ENCODE measurements at regions not wholly inside any gene's neighbourhood (a gene's known extent, or its start where the extent isn't known, plus 50 kb on each side); places are given as distances from the start of the nearest gene placed in this dataset.
A peak's percentile ranks its signal among the peaks of the same experiment; 100 is the strongest.

DNA sequence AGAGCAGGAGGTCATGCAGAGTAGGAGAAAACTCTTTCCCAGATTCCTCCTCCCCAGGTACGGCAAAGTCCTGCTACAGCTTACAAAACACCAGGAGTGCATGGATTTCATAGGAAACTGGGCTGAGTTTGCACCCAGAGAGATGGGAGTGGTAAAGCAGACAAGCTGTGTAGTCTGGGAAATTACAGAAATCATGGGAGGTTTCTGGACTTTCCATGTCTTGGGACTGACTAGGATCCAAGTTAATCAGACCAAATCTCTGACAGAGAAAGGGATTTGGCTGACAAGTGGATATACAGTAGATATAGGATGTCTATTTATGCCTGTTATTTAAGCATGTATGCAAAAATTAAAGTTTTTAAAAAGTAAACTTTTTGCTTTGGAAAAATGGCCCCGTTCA is 205.4 kb upstream of the ACVR2A start:
- no peak for DNase-seq (ENCODE audit: low spot score)
- Mint-ChIP-seq H3K36me3 (ENCODE audit: low read depth) (no peaks in the 10 kb centered on the region), H3K9me3 (no peaks in the 10 kb centered on the region), H3K4me3 (ENCODE audit: low read depth) (no peak overlapping the region), H3K27me3 (ENCODE audit: low read depth) (peaks cover 2% of the 10 kb centered on the region), H3K4me1 (ENCODE audit: low read depth) (peaks cover 10% of the 10 kb centered on the region), H3K27ac (no peak overlapping the region)
- intact Hi-C loops (cut with micrococcal nuclease): no loop called here

DNA sequence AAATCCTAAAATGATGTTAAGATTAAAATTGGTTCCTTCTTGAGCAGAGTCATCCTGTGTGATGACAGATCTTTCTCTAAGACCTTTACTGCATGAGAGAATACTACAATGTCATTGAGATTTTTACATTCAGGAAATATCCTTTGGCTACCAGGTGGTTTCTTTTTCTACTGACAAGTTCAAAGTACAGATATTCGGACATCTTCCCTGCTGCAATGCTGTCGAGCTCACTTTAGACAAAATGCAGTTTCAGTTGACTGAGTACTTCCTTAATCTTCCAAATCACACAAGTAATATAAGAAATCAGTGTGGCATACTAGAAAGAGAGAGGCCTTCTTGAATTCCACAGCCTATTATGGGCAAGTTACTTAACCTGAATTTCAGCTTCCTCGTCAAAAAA is 207.9 kb upstream of the ACVR2A start:
- Mint-ChIP-seq H3K4me1 (ENCODE audit: low read depth) (peaks cover 14% of the 10 kb centered on the region), H3K36me3 (ENCODE audit: low read depth) (no peaks in the 10 kb centered on the region), H3K4me3 (ENCODE audit: low read depth) (no peak overlapping the region), H3K27ac (no peak overlapping the region), H3K9me3 (no peaks in the 10 kb centered on the region), H3K27me3 (ENCODE audit: low read depth) (no peaks in the 10 kb centered on the region)
- no peak for DNase-seq (ENCODE audit: low spot score)
- intact Hi-C loops (cut with micrococcal nuclease): no loop called here

DNA sequence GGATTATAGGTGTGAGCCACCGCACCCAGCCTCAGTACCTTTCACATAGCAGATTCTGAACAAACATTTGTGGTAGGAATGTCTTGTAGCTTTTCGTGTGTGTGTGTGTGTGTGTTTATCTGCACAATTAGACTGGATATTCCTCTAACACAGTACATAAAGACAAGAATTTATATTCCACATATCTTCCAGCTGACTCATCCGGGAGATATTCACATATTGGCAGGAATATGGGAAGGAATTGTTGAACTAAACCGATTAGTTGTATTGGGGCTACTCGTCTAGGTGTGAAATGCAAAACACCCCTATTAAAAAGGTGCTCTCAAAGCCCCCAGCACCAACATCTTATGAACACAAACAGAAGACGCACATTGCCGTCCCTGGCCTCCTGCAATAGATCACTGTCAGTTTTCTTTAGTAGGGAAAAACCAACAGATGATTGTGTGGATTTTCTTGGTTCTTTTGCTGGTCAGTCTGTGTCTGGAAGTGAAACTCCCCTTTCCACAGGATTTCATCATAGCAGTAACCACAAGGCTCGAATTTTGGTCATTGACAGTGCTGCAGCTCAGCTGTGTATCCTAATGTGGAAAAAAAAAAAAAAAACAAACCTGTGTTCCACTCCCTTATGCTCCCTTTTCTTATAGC is 208.5 kb upstream of the ACVR2A start:
- Mint-ChIP-seq H3K27ac (no peak overlapping the region), H3K4me3 (ENCODE audit: low read depth) (no peak overlapping the region), H3K9me3 (no peaks in the 10 kb centered on the region), H3K27me3 (ENCODE audit: low read depth) (no peaks in the 10 kb centered on the region), H3K36me3 (ENCODE audit: low read depth) (no peaks in the 10 kb centered on the region), H3K4me1 (ENCODE audit: low read depth) (peaks cover 19% of the 10 kb centered on the region)
- DNase-seq (ENCODE audit: low spot score): no peak
- intact Hi-C loops (cut with micrococcal nuclease): no loop called here

DNA sequence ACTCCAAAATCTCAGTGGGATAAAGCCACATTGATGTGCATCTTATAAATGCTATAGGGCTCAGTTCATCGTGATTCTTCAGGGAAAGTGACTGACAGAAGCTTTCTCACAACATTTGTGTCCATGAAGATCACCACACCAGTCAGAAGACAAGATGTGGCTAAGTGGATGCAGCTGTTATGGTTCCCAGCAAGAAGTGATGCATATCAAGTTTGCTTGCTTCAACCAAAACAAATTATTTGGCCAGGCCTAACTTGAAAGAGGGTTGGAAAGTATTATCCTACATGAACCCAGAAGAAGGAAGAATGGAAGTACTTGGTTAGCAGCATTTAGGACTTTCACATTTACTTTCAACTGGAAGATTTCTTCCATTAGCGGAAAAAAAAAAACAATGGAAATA is 210.0 kb upstream of the ACVR2A start:
- Mint-ChIP-seq H3K4me1 (ENCODE audit: low read depth) (peaks cover 35% of the 10 kb centered on the region), H3K36me3 (ENCODE audit: low read depth) (no peaks in the 10 kb centered on the region), H3K27ac (no peak overlapping the region), H3K9me3 (peaks cover 3% of the 10 kb centered on the region), H3K4me3 (ENCODE audit: low read depth) (no peak overlapping the region), H3K27me3 (ENCODE audit: low read depth) (no peaks in the 10 kb centered on the region)
- no peak for DNase-seq (ENCODE audit: low spot score)
- intact Hi-C loops (cut with micrococcal nuclease): no loop called here

DNA sequence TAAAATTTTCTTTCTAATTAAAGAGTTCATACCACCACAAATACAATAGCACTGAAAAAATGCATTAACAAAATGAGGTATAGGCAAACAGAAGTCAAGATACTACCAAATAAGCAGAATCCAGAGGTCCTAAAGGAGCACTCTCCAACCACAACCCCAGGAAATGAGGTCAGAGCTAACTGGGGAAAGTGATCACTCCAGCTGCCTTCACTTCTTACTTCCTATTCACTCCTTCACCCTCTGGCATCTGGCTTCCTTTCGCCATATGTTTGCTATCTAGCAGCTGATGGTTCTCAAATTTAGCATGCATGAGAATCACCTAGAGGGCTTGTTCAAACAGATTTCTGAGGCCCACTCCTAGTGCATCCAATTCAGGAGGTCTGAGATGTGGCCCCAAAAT is 212.6 kb upstream of the ACVR2A start:
- intact Hi-C loops (cut with micrococcal nuclease): no loop called here
- Mint-ChIP-seq H3K4me3 (ENCODE audit: low read depth) (no peak overlapping the region), H3K4me1 (ENCODE audit: low read depth) (peaks cover 52% of the 10 kb centered on the region), H3K36me3 (ENCODE audit: low read depth) (no peaks in the 10 kb centered on the region), H3K27me3 (ENCODE audit: low read depth) (no peaks in the 10 kb centered on the region), H3K9me3 (peaks cover 6% of the 10 kb centered on the region), H3K27ac (peak overlapping the region; percentile 13)
- no peak for DNase-seq (ENCODE audit: low spot score)

DNA sequence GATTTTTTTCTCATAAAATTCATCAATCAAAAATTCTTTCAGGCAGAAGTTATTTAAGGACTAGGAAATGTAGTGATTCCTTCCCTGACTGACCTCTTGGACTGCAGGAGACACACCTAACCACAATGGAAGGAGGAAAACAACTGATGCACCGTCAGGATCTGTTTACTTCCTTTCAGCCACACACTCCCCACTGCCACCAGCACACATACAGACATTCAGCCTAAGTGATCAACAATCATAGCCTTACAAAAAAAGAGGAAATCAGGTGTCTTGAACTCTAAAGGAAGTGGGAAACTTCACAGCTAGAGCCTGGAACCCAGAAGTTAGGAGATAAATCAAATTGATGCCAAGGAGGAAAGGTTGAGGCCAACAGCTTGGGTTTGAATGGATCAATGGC is 213.5 kb upstream of the ACVR2A start:
- intact Hi-C loops (cut with micrococcal nuclease): no loop called here
- Mint-ChIP-seq H3K4me1 (ENCODE audit: low read depth) (peaks cover 48% of the 10 kb centered on the region), H3K4me3 (ENCODE audit: low read depth) (no peak overlapping the region), H3K27me3 (ENCODE audit: low read depth) (no peaks in the 10 kb centered on the region), H3K9me3 (peaks cover 6% of the 10 kb centered on the region), H3K36me3 (ENCODE audit: low read depth) (no peaks in the 10 kb centered on the region), H3K27ac (no peak overlapping the region)
- no peak for DNase-seq (ENCODE audit: low spot score)

DNA sequence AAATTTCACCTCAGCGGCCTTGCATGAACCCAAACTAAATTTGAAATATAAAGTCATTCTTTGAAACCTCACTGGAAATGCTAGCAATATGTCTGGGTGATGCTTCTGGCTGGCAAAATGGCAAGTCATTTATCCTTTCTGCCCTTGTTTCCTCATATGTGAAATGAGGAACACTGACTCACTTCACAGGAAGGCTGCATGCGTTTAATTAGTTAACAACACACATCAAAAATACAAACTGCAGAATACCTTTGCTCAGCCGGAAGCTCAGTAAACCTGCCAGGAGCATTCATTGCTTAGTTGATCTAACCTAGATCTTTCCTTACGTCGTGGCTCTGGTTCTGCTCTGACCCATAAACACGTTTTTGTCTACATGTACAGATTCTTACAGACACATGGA is 214.2 kb upstream of the ACVR2A start:
- Mint-ChIP-seq H3K27ac (peak overlapping the region; percentile 20), H3K4me3 (ENCODE audit: low read depth) (no peak overlapping the region), H3K9me3 (peaks cover 6% of the 10 kb centered on the region), H3K27me3 (ENCODE audit: low read depth) (no peaks in the 10 kb centered on the region), H3K4me1 (ENCODE audit: low read depth) (peaks cover 46% of the 10 kb centered on the region), H3K36me3 (ENCODE audit: low read depth) (no peaks in the 10 kb centered on the region)
- intact Hi-C loops (cut with micrococcal nuclease): no loop called here
- no peak for DNase-seq (ENCODE audit: low spot score)

DNA sequence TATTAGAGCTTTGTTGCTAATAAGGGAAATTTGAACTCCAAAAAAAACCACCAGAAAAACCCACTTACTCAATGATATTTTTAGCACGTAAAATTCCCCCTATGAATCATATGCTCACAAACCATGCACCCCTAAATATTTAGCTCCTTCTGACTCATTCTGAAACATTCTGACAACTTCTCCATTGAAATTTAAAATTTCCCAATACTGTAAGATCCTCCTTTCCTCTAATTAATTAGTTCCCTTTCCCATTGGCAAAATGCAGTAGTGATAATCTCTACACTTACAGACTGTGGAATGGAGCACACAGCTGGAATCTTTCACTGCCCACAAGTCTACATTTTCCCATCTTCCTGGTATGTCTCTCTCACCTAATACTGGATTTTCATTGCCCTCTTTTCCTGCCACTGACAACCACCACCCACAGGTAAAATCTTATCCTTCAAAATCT is 215.8 kb upstream of the ACVR2A start:
- H3K4me1 Mint-ChIP-seq (ENCODE audit: low read depth): peaks cover 48% of the 10 kb centered on the region
- intact Hi-C loops (cut with micrococcal nuclease): loop anchor here (2.0 to 10.0 kb wide), 3 partner anchors 34 to 896 kb away; partner anchors contain the start of gene ACVR2A
- no peaks in the 10 kb centered on the region for H3K36me3 Mint-ChIP-seq (ENCODE audit: low read depth)

DNA sequence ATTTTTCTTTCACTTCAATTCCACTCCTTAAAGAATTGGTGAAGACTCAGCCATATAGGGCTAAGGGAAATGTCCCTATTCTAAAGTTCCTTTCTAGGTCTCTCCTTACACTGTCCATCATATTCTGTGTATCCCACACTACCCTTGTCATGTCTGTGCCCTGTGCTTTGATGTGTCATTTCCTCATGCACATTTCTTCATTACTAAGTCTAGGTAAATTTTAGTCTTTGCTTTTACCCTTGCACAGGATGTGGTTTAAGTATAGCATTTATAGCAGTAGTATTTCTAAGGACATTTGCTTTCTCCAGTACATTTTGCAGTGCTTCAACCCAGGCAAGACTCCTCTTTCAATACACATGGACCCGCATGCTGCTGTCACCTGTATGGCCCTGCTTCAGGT is 221.5 kb upstream of the ACVR2A start:
- Mint-ChIP-seq H3K4me3 (ENCODE audit: low read depth) (no peak overlapping the region), H3K36me3 (ENCODE audit: low read depth) (peaks cover 5% of the 10 kb centered on the region), H3K4me1 (ENCODE audit: low read depth) (peaks cover 29% of the 10 kb centered on the region), H3K9me3 (no peaks in the 10 kb centered on the region), H3K27ac (peak overlapping the region; percentile 64), H3K27me3 (ENCODE audit: low read depth) (peaks cover 1% of the 10 kb centered on the region)
- DNase-seq (ENCODE audit: low spot score): no peak
- intact Hi-C loops (cut with micrococcal nuclease): loop anchor here (2.0 to 10.0 kb wide), 4 partner anchors 121 to 901 kb away; partner anchors contain the start of gene ACVR2A

More for the DNA sequence above, 215.8 kb upstream of the ACVR2A start:
- no peaks in the 10 kb centered on the region for H3K27me3 Mint-ChIP-seq (ENCODE audit: low read depth)
- DNase-seq (ENCODE audit: low spot score): no peak
- H3K27ac Mint-ChIP-seq: peak overlapping the region; percentile 14
- no peak overlapping the region for H3K4me3 Mint-ChIP-seq (ENCODE audit: low read depth)
- peaks cover 6% of the 10 kb centered on the region for H3K9me3 Mint-ChIP-seq

DNA sequence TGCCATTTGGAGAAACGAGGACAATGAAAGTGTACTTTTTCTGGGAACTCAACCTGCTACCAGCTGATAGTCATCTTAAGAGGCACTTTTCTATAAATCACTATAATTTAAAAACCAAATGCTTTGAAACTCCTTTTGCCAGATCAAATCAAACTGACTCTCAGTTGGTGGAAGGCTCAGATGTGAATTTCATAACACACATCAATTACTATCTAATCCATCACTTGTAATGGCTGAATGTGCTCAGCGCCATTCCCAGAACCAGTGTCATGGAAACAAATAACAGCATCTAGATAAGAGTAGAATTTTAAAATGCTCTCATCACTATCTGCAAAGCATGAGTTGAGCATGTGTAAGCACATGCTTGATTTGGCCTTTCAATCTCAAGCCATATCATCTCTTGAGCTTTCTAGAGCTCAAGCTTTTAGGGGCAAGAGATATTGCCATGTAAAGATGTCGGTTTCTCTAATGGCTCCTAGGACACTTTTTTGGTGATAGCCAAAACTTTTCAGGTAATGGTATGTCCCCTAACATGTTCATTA is 223.1 kb upstream of the ACVR2A start:
- intact Hi-C loops (cut with micrococcal nuclease): loop anchor here (2.0 to 10.0 kb wide), 4 partner anchors 119 to 903 kb away; partner anchors contain the start of gene ACVR2A
- peaks cover 3% of the 10 kb centered on the region for H3K27me3 Mint-ChIP-seq (ENCODE audit: low read depth)
- no peak overlapping the region for H3K4me3 Mint-ChIP-seq (ENCODE audit: low read depth)
- peaks cover 5% of the 10 kb centered on the region for H3K36me3 Mint-ChIP-seq (ENCODE audit: low read depth)
- peaks cover 24% of the 10 kb centered on the region for H3K4me1 Mint-ChIP-seq (ENCODE audit: low read depth)
- H3K9me3 Mint-ChIP-seq: no peaks in the 10 kb centered on the region
- H3K27ac Mint-ChIP-seq: no peak overlapping the region
- DNase-seq (ENCODE audit: low spot score): no peak

DNA sequence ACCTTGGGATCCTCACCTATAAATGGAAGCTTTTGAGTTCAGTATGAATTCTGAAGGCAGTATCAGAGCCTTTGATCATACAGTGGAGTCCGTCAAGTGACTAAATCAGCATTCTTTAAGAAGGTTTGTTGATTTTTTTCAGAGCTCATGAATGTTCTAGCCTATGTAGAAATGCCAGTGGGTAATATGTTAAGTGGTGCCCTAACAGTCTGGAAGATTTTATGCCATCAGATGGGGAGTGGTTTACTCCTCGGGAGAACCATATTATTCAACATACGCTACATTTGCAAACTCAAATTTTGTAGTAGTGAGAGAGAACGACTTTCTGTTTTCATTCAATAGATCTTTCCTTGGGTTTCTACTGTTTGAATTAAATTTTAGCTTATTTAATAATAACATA is 225.0 kb upstream of the ACVR2A start:
- Mint-ChIP-seq H3K4me1 (ENCODE audit: low read depth) (peaks cover 22% of the 10 kb centered on the region), H3K27me3 (ENCODE audit: low read depth) (peaks cover 3% of the 10 kb centered on the region), H3K9me3 (no peaks in the 10 kb centered on the region), H3K36me3 (ENCODE audit: low read depth) (peaks cover 5% of the 10 kb centered on the region), H3K4me3 (ENCODE audit: low read depth) (no peak overlapping the region), H3K27ac (no peak overlapping the region)
- intact Hi-C loops (cut with micrococcal nuclease): loop anchor here (5.0 to 10.0 kb wide), 3 partner anchors 118 to 905 kb away; partner anchors contain the start of gene ACVR2A
- no peak for DNase-seq (ENCODE audit: low spot score)

DNA sequence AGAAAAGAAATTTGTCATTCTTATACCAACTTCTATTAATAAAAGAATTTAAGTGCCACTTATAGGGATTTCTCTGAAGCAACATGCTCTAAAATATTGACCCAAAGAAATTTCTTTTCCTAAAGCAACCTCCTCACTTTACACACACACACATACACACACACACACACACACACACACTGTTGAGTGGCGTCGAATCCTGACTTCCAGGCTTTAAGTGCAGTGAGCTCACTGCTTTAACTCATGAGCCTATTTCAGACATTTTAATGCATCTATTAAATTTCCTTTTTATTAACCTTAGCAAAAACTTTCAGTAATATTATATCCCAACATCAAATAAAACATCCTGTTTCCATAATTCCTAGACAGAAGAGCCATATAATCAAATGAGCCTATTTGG is 229.1 kb upstream of the ACVR2A start:
- Mint-ChIP-seq H3K36me3 (ENCODE audit: low read depth) (no peaks in the 10 kb centered on the region), H3K27ac (no peak overlapping the region)

DNA sequence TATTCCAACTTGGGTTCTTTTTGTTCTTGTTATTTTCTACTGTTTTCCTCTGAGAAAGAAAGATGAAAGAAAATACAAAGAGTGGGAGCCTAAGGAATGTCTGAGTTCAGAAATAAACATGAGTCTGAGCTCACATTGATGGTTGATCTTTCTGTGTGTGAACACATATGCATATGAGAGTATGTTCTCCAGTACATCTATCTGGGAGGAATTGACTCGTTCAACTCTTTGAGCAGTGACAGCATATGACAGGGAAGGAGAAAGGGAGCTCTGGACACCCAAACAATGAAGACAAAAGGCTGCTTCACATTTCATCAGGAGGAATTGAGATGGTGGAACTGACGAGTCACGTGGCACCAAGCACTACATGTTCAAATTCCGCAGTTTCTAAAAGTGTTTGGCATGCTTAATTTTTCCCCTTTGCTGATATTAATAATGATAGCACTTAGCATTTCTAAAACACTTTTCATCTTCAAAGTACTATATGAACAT is 229.8 kb upstream of the ACVR2A start:
- no peak overlapping the region for H3K4me3 Mint-ChIP-seq (ENCODE audit: low read depth)
- intact Hi-C loops (cut with micrococcal nuclease): no loop called here
- no peaks in the 10 kb centered on the region for H3K4me1 Mint-ChIP-seq (ENCODE audit: low read depth)

More for the DNA sequence above, 229.1 kb upstream of the ACVR2A start:
- Mint-ChIP-seq H3K9me3 (no peaks in the 10 kb centered on the region), H3K27me3 (ENCODE audit: low read depth) (peaks cover 6% of the 10 kb centered on the region), H3K4me3 (ENCODE audit: low read depth) (no peak overlapping the region), H3K4me1 (ENCODE audit: low read depth) (no peaks in the 10 kb centered on the region)
- DNase-seq (ENCODE audit: low spot score): no peak
- intact Hi-C loops (cut with micrococcal nuclease): no loop called here

More for the DNA sequence above, 229.8 kb upstream of the ACVR2A start:
- no peaks in the 10 kb centered on the region for H3K36me3 Mint-ChIP-seq (ENCODE audit: low read depth)
- H3K9me3 Mint-ChIP-seq: no peaks in the 10 kb centered on the region
- DNase-seq (ENCODE audit: low spot score): no peak
- peaks cover 8% of the 10 kb centered on the region for H3K27me3 Mint-ChIP-seq (ENCODE audit: low read depth)
- no peak overlapping the region for H3K27ac Mint-ChIP-seq
